NT2/D1 (cell line): ENCODE measurements at regions not wholly inside any gene's neighbourhood (a gene's known extent, or its start where the extent isn't known, plus 50 kb on each side); places are given as distances from the start of the nearest gene placed in this dataset.

ENCODE experiments used
- SUZ12 ChIP-seq: IDR thresholded peaks from 2 replicates; pipeline ENCODE4 v1.6.1; 2011; ENCODE audit not compliant: insufficient read length, insufficient read depth; ENCODE audit errors: extremely low read depth
- YY1 ChIP-seq: IDR thresholded peaks from 2 replicates; pipeline ENCODE4 v1.6.1; 2011; ENCODE audit not compliant: insufficient read length, insufficient read depth
- ZNF274 ChIP-seq: IDR thresholded peaks from 2 replicates; pipeline ENCODE4 v1.6.1; 2011; ENCODE audit warnings: mild to moderate bottlenecking, low read depth, low read length

- TF ChIP-seq ZNF274 (no peak), YY1 (no peak), SUZ12 (no peak)
These were observed 570.1 kb upstream of the SYT4 start for GRCh38 chr18:43847164-43848091.
